ENCODE measurements at regions not wholly inside any gene's neighbourhood (a gene's known extent, or its start where the extent isn't known, plus 50 kb on each side); places are given as distances from the start of the nearest gene placed in this dataset.

DNA sequence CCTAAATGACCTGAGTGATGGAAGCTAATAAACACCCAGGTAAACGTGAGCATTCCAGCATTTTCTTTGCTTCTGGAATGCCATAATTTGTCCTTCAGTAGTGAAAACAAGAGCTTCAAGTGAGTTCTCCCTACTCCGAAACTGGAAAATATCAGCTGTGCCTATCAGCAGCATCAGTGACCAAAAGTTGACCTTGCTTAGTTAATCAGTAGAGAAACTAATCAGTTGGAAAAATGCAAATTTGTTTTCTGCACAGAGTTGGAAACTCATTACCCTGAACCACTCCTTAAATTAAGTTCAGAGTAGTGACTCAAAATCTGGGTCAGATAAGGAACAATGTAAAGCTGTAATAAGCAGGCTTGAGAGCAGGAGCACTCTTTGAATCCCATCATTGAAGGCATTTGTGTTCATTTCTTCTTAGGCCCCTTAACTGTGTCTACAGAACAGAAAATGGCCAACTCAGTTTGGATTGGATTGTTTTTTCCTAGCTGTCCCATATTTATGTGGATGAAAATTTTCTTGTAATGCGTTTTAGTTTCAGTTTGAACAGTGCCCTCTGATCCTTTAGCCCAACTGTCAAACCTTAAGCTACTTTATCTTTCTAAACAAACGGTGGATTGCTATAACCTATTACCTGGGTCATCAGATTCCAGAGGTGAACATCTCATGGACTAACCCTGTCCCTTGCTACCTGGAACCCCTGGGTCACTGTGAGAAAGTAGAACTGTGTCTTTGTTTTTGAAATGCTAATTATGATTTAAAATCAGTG is 290.4 kb downstream of the TOX3 start:
- Histone ChIP-seq H3K4me3 (ENCODE audit: low read length in 2 of 2) (no peak overlapping the region), H3K27ac (ENCODE audit: low read depth, low read length) (no peak overlapping the region), H3K36me3 (ENCODE audit: insufficient read depth, low read length) (no peaks in the 10 kb centered on the region), H3K9me3 (ENCODE audit: control insufficient read depth in 1 of 2, low read length in 2 of 2) (no peaks in the 10 kb centered on the region), H3K27me3 (ENCODE audit: insufficient read depth, low read length) (no peaks in the 10 kb centered on the region), H3K4me1 (ENCODE audit: insufficient read depth, low read length) (no peaks in the 10 kb centered on the region)
- Mint-ChIP-seq H3K27ac (no peak overlapping the region), H3K4me1 (no peaks in the 10 kb centered on the region), H3K4me3 (no peak overlapping the region), H3K9me3 (peaks cover 0 to 6% (median under 1%) of the 10 kb centered on the region in 8 donors), H3K36me3 (no peaks in the 10 kb centered on the region), H3K27me3 (no peaks in the 10 kb centered on the region)
- DNase-seq = no peak
- ChIA-PET CTCF (ENCODE audit: partially characterized antibody) (no interaction called here), POLR2A (ENCODE audit: partially characterized antibody) (no interaction called here)
- intact Hi-C loops (cut with micrococcal nuclease) = no loop called here

DNA sequence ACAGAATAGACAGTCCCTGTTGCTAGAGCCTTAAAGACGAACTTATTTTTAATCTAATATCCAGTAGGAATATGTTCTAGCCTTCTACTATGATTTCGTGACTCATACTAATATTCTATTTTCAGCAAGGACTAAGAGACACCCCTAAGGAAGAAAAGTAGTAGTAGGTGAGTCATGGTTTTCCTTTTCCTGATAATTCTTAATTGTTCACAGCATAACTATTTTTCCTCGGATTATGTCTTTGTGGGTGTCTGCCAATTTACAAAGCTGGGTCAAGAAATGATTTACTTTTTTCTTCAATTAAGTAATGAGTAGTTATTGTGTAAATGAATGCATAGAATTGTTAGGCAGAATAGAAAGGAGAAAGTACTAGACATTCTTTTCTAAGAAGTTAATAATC is 292.2 kb downstream of the TOX3 start:
- intact Hi-C loops (cut with micrococcal nuclease) = no loop called here
- CTCF ChIA-PET (ENCODE audit: partially characterized antibody) = no interaction called here

GRCh38 chr16:52252680-52253079 is 294.3 kb downstream of the TOX3 start:
- no peaks in the 10 kb centered on the region for H3K4me1 ChIP-seq (ENCODE audit: insufficient read depth, low read length)
- H3K4me3 Mint-ChIP-seq = no peak overlapping the region
- ChIA-PET POLR2A (ENCODE audit: partially characterized antibody) (no interaction called here), CTCF (ENCODE audit: partially characterized antibody) (no interaction called here)
- H3K27me3 ChIP-seq (ENCODE audit: insufficient read depth, low read length) = no peaks in the 10 kb centered on the region
- no peak for DNase-seq
- intact Hi-C loops (cut with micrococcal nuclease) = no loop called here
- no peaks in the 10 kb centered on the region for H3K4me1 Mint-ChIP-seq
- no peak overlapping the region for H3K27ac ChIP-seq (ENCODE audit: low read depth, low read length)
- peaks cover 0 to 14% (median 8%) of the 10 kb centered on the region in 8 donors for H3K9me3 Mint-ChIP-seq
- no peak overlapping the region for H3K27ac Mint-ChIP-seq
- H3K9me3 ChIP-seq (ENCODE audit: control insufficient read depth in 1 of 2, low read length in 2 of 2) = no peaks in the 10 kb centered on the region
- no peaks in the 10 kb centered on the region for H3K36me3 ChIP-seq (ENCODE audit: insufficient read depth, low read length)
- H3K27me3 Mint-ChIP-seq = no peaks in the 10 kb centered on the region
- H3K4me3 ChIP-seq (ENCODE audit: low read length in 2 of 2) = no peak overlapping the region
- H3K36me3 Mint-ChIP-seq = no peaks in the 10 kb centered on the region

More for the DNA sequence above, 292.2 kb downstream of the TOX3 start:
- H3K9me3 Mint-ChIP-seq = peaks cover 0 to 6% (median 0%) of the 10 kb centered on the region in 8 donors
- H3K4me3 Mint-ChIP-seq = no peak overlapping the region
- no peak overlapping the region for H3K4me3 ChIP-seq (ENCODE audit: low read length in 2 of 2)
- H3K27me3 Mint-ChIP-seq = no peaks in the 10 kb centered on the region
- H3K4me1 Mint-ChIP-seq = no peaks in the 10 kb centered on the region
- no peak overlapping the region for H3K27ac Mint-ChIP-seq
- POLR2A ChIA-PET (ENCODE audit: partially characterized antibody) = no interaction called here
- no peaks in the 10 kb centered on the region for H3K27me3 ChIP-seq (ENCODE audit: insufficient read depth, low read length)
- no peaks in the 10 kb centered on the region for H3K36me3 Mint-ChIP-seq
- no peak overlapping the region for H3K27ac ChIP-seq (ENCODE audit: low read depth, low read length)
- H3K9me3 ChIP-seq (ENCODE audit: control insufficient read depth in 1 of 2, low read length in 2 of 2) = no peaks in the 10 kb centered on the region
- H3K36me3 ChIP-seq (ENCODE audit: insufficient read depth, low read length) = no peaks in the 10 kb centered on the region
- no peak for DNase-seq
- no peaks in the 10 kb centered on the region for H3K4me1 ChIP-seq (ENCODE audit: insufficient read depth, low read length)

DNA sequence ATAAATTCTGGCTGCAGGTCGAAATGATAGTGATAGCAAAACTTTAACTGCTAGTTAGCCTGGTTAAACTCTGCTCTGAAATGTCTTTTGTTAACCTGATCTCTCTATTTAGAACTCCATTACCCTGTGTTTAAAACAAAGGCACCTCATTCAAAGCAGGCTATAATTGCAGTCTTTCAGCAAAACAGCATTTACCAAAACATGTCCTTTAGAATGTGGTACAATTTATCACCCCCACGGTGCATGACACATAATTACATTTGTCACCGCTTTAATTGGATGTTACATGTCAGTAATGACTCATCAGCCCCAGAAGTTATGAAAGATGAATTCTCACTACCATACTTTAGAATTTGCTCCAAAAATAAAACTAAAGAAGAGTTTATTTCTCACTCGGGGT is 295.4 kb downstream of the TOX3 start:
- CTCF ChIA-PET (ENCODE audit: partially characterized antibody) = no interaction called here
- Mint-ChIP-seq H3K9me3 (peaks cover 0 to 21% (median 14%) of the 10 kb centered on the region in 8 donors), H3K36me3 (no peaks in the 10 kb centered on the region), H3K4me1 (no peaks in the 10 kb centered on the region), H3K27ac (no peak overlapping the region), H3K27me3 (no peaks in the 10 kb centered on the region), H3K4me3 (no peak overlapping the region)
- POLR2A ChIA-PET (ENCODE audit: partially characterized antibody) = no interaction called here
- DNase-seq = no peak
- intact Hi-C loops (cut with micrococcal nuclease) = no loop called here
- Histone ChIP-seq H3K36me3 (ENCODE audit: insufficient read depth, low read length) (no peaks in the 10 kb centered on the region), H3K9me3 (ENCODE audit: control insufficient read depth in 1 of 2, low read length in 2 of 2) (peaks cover 0 to 6% of the 10 kb centered on the region in 2 donors), H3K27me3 (ENCODE audit: insufficient read depth, low read length) (no peaks in the 10 kb centered on the region), H3K4me1 (ENCODE audit: insufficient read depth, low read length) (no peaks in the 10 kb centered on the region), H3K27ac (ENCODE audit: low read depth, low read length) (no peak overlapping the region), H3K4me3 (ENCODE audit: low read length in 2 of 2) (no peak overlapping the region)

- Histone ChIP-seq H3K4me1 (ENCODE audit: insufficient read depth, low read length) (no peaks in the 10 kb centered on the region), H3K27me3 (ENCODE audit: insufficient read depth, low read length) (no peaks in the 10 kb centered on the region), H3K4me3 (ENCODE audit: low read length in 2 of 2) (no peak overlapping the region), H3K27ac (ENCODE audit: low read depth, low read length) (no peak overlapping the region), H3K36me3 (ENCODE audit: insufficient read depth, low read length) (no peaks in the 10 kb centered on the region), H3K9me3 (ENCODE audit: control insufficient read depth in 1 of 2, low read length in 2 of 2) (peaks cover 0 to 14% of the 10 kb centered on the region in 2 donors)
- ChIA-PET POLR2A (ENCODE audit: partially characterized antibody) (no interaction called here), CTCF (ENCODE audit: partially characterized antibody) (no interaction called here)
- no peaks in the 10 kb centered on the region for H3K4me1 Mint-ChIP-seq
- DNase-seq = no peak
- no peak overlapping the region for H3K4me3 Mint-ChIP-seq
- intact Hi-C loops (cut with micrococcal nuclease) = no loop called here
- H3K9me3 Mint-ChIP-seq = peaks cover 0 to 31% (median 18%) of the 10 kb centered on the region in 8 donors
- H3K27me3 Mint-ChIP-seq = no peaks in the 10 kb centered on the region
- H3K27ac Mint-ChIP-seq = no peak overlapping the region
- no peaks in the 10 kb centered on the region for H3K36me3 Mint-ChIP-seq
These were observed 299.2 kb downstream of the TOX3 start for GRCh38 chr16:52247737-52248136.

DNA sequence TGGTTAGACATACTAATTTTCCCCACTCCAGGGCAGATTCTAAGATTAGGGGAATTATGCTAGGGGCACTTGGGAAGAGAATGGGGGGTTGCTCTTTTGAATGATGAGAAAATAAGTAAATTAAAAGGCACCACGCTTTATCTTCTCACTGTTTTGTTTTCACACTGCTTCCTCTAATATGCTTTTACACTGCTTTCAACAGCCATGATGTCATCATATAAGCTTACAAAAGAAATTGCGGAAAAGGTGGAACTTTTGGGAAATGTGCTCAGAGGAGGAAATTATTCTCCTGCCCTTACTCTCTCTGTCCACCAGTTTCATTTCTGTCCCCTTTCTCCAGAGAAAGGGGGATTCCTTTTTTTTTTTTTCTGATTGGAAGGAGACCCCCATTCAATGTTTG is 308.2 kb downstream of the TOX3 start:
- no peak overlapping the region for H3K27ac Mint-ChIP-seq
- H3K4me3 ChIP-seq (ENCODE audit: low read length in 2 of 2) = no peak overlapping the region
- H3K27me3 Mint-ChIP-seq = no peaks in the 10 kb centered on the region
- H3K27ac ChIP-seq (ENCODE audit: low read depth, low read length) = no peak overlapping the region
- H3K4me1 ChIP-seq (ENCODE audit: insufficient read depth, low read length) = no peaks in the 10 kb centered on the region
- POLR2A ChIA-PET (ENCODE audit: partially characterized antibody) = interaction anchor here (0.7 kb wide), 1 partner anchor 10 kb away, joined by 3 read pairs; no protein-coding TSS in a partner anchor
- H3K4me1 Mint-ChIP-seq = no peaks in the 10 kb centered on the region
- intact Hi-C loops (cut with micrococcal nuclease) = no loop called here
- CTCF ChIA-PET (ENCODE audit: partially characterized antibody) = no interaction called here
- peaks cover 0 to 4% (median 2%) of the 10 kb centered on the region in 8 donors for H3K9me3 Mint-ChIP-seq
- no peak overlapping the region for H3K4me3 Mint-ChIP-seq
- DNase-seq = no peak
- H3K36me3 Mint-ChIP-seq = no peaks in the 10 kb centered on the region
- H3K36me3 ChIP-seq (ENCODE audit: insufficient read depth, low read length) = no peaks in the 10 kb centered on the region
- no peaks in the 10 kb centered on the region for H3K27me3 ChIP-seq (ENCODE audit: insufficient read depth, low read length)
- no peaks in the 10 kb centered on the region for H3K9me3 ChIP-seq (ENCODE audit: control insufficient read depth in 1 of 2, low read length in 2 of 2)

GRCh38 chr16:52237823-52238222 is 309.1 kb downstream of the TOX3 start:
- no peak overlapping the region for H3K27ac ChIP-seq (ENCODE audit: low read depth, low read length)
- no peaks in the 10 kb centered on the region for H3K9me3 ChIP-seq (ENCODE audit: control insufficient read depth in 1 of 2, low read length in 2 of 2)
- Mint-ChIP-seq H3K9me3 (peaks cover 0 to 4% (median under 1%) of the 10 kb centered on the region in 8 donors), H3K36me3 (no peaks in the 10 kb centered on the region), H3K4me3 (no peak overlapping the region), H3K4me1 (no peaks in the 10 kb centered on the region), H3K27me3 (no peaks in the 10 kb centered on the region), H3K27ac (no peak overlapping the region)
- DNase-seq = no peak
- intact Hi-C loops (cut with micrococcal nuclease) = no loop called here
- H3K36me3 ChIP-seq (ENCODE audit: insufficient read depth, low read length) = no peaks in the 10 kb centered on the region
- H3K27me3 ChIP-seq (ENCODE audit: insufficient read depth, low read length) = no peaks in the 10 kb centered on the region
- POLR2A ChIA-PET (ENCODE audit: partially characterized antibody) = no interaction called here
- no peak overlapping the region for H3K4me3 ChIP-seq (ENCODE audit: low read length in 2 of 2)
- no peaks in the 10 kb centered on the region for H3K4me1 ChIP-seq (ENCODE audit: insufficient read depth, low read length)
- CTCF ChIA-PET (ENCODE audit: partially characterized antibody) = no interaction called here

All from CD4-positive, alpha-beta memory T cell (primary cell).